WI38 (cell line): ENCODE measurements at regions not wholly inside any gene's neighbourhood (a gene's known extent, or its start where the extent isn't known, plus 50 kb on each side); places are given as distances from the start of the nearest gene placed in this dataset.

Source experiments
- H3K4me3 ChIP-seq: 2 replicates; pipeline ENCODE4 v1.5.1; 2011; ENCODE audit warnings: low read depth, mild to moderate bottlenecking, control low read depth, low read length
- CTCF ChIP-seq: IDR thresholded peaks from 2 replicates; pipeline ENCODE4 v1.5.1; 2012; ENCODE audit warnings: low read depth, mild to moderate bottlenecking, control low read depth, low read length

- no peak overlapping the region for H3K4me3 ChIP-seq
- no peak for TF ChIP-seq CTCF
Measured at GRCh38 chr2:195121341-195121740, 535.7 kb upstream of the SLC39A10 start.

DNA sequence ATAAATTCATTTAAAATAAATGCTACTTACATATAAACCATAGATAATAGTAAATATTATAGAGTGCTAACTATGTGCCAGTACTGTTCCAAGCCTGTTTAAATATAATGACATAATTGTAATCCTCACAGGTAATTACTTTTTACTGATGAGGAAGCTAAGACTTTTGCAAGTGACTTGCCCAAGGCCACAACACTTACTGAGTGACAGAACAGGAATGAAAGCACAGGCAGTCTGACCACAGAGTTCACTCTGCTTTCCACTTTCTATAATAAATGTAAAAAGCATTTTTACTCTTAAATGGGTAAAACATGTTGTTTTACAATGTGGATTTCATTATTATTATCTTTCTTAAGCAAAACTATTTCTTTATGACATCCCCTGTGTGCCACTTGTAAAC lies 537.8 kb upstream of the SLC39A10 start:
- TF ChIP-seq CTCF = no peak
- H3K4me3 ChIP-seq = no peak overlapping the region

DNA sequence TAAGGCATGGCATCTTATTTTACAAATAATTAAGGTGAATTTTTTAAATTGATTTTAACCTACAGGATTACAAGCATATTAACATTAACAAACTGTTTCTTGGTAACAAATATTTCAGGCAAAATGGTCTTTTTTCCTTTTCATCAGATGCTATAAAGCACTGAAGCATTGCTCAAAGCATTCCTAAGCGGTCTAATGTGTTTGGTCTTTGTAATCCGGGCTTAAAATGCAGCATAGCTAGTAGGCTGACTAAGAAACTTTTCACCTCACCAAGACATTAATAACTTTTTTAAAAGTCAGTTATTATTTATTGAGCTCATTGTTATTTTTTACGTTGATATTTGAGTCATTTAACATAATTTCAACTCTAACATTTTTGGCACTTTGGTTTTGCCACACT lies 538.8 kb upstream of the SLC39A10 start:
- TF ChIP-seq CTCF = no peak
- no peak overlapping the region for H3K4me3 ChIP-seq

DNA sequence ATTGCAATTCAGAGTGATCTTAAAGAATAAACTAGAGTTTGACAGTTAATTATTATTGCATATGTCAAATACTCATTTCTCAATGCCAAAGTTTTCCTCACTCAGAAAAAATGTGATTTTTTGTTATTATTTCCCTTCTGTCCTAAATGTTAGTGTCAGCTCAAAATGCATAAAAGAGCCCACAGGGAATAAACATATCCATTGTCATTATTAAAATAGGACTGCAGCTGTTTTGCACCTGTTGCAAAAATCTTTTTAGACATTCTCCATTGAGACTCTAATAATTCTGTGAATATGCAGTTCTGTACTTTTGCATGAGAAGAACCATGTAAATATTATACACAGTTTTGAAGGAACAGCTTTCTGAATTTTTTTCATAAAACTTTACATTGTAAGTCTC lies 540.0 kb upstream of the SLC39A10 start:
- no peak for TF ChIP-seq CTCF
- no peak overlapping the region for H3K4me3 ChIP-seq

- TF ChIP-seq CTCF = no peak
- H3K4me3 ChIP-seq = no peak overlapping the region
Measured at GRCh38 chr2:195115738-195116137, 541.3 kb upstream of the SLC39A10 start.

- TF ChIP-seq CTCF = no peak
Measured at GRCh38 chr2:195108182-195108581, 548.8 kb upstream of the SLC39A10 start.

DNA sequence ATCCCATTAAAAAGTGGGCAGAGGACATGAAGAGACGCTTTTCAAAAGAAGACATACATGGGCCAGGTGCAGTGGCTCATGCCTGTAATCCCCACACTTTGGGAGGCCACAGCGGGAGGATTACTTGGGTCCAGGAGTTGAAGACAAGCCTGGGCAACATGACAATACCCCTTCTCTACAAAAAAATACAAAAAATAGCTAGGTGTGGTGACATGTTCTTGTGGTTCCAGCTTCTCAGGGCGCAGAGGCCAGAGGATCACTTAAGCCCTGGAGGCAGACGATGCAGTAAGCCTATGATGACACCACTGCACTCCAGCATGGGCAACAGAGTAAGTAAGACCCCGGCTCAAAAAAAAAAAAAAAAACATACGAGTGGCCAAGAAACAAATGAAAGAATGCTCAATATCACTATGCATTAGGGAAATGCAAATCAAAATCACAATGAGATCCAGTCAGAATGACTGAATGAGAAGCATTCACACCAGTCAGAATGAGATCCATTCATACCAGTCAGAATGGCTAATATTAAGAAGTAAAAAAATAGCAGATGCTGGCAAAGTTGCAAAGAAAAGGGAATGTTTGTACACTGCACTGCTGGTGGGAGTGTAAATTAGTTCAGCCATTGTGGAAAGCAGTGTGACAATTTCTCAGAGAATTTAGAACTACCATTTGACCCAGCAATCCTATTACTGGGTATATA lies 550.2 kb upstream of the SLC39A10 start:
- no peak for TF ChIP-seq CTCF
- H3K4me3 ChIP-seq = no peak overlapping the region

More at GRCh38 chr2:195108182-195108581, 548.8 kb upstream of the SLC39A10 start:
- no peak overlapping the region for H3K4me3 ChIP-seq
